Ammon's horn (tissue), 1 donor: ENCODE measurements at regions not wholly inside any gene's neighbourhood (a gene's known extent, or its start where the extent isn't known, plus 50 kb on each side); places are given as distances from the start of the nearest gene placed in this dataset.
"Not testable (repeated sequence)": the region's sequence is repeated elsewhere in the genome, so short reads cannot be mapped to it uniquely, and the experiment has no call there.

ENCODE experiments used
- DNase-seq: peaks from one replicate; pipeline ENCODE4 v3.0.0-alpha.2; 2016; ENCODE audit warnings: low spot score

DNA sequence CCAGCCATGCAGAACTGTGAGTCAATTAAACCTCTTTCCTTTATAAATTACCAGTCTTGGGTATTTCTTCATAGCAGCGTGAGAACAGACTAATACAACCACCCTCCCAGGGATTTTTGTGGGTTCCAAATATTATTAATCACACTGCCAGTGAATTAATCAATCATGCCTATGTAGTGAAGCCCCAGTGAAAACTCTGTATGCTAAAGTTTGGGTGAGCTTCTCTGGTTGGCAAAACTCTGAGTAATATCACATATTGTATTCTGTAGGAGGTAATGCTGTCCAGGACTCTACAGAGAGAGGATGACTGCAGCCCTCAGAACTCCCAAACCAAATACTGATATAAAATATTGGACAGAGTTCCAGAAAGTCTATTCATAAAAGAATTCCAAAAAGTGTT is 216.9 kb downstream of the RPAP3 start:
- no peak for DNase-seq

- DNase-seq: no peak
Observed at GRCh38 chr12:47481041-47481440, 224.8 kb downstream of the RPAP3 start.

GRCh38 chr12:47478426-47478825 is 227.4 kb downstream of the RPAP3 start:
- DNase-seq: no peak

DNA sequence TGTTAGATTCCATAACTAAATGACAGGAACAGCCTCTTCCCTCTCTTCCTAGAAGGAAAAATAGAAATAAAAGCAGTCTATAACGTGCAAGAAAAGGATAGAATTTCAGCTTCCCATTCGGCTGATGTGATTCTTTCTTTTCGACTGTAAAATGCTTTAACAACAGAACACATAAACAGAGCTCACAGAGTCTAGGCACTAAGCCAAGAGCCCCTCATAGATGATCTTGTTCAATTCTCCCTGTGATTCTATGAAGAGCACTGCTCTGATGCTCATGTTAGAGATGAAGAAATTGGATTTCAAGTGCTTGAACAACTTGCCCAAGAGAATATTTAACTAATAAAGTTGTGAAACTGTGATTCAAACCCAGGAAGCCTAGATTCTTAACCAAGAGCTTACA is 232.7 kb downstream of the RPAP3 start:
- DNase-seq: no peak

DNA sequence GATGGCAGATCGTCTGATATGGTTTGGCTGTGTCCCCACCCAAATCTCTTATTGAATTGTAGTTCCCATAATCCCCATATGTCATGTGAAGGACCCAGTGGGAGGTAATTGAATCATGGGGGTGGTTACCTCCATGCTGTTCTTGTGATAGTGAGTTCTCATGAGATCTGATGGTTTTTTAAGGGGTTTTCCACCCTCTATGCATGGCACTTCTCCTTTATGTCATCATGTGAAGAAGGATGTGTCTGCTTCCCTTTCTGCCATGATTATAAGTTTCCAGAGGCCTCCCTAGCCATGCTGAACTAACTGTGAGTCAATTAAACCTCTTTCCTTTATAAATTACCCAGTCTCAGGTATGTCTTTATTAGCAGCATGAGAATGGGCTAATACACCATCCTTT is 235.5 kb downstream of the RPAP3 start:
- DNase-seq: not testable (repeated sequence)

DNA sequence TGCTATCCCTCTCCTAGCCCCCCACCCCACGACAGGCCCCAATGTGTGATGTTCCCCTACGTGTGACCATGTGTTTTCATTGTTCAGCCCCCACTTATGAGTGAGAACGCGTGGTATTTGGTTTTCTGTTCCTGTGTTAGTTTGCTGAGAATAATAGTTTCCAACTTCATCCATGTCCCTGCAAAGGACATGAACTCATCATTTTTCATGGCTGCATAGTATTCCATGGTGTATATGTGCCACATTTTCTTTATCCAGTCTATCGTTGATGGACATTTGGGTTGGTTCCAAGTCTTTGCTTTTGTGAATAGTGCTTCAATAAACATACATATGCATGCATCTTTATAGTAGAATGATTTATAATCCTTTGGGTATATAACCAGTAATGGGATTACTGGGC is 241.9 kb downstream of the RPAP3 start:
- not testable (repeated sequence) for DNase-seq

DNA sequence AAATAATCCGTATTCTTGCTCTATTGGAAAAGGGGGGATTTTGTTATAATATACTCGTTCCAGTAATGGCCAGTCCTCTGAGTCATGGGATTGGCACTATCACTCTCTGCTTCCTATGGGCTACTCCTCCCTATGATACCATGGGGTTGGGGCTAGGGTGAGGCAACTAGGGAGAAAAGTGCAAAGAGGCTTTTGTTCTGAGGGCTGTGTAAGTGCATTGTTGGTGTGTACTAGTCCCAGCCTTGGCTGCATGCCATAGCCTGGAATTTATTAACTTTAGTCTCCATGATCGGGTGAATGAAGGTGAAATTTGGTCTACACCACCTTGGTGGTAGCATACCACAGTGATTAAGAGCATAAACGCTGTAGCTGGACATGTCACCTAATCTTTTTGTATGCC is 247.6 kb downstream of the RPAP3 start:
- DNase-seq: no peak

DNA sequence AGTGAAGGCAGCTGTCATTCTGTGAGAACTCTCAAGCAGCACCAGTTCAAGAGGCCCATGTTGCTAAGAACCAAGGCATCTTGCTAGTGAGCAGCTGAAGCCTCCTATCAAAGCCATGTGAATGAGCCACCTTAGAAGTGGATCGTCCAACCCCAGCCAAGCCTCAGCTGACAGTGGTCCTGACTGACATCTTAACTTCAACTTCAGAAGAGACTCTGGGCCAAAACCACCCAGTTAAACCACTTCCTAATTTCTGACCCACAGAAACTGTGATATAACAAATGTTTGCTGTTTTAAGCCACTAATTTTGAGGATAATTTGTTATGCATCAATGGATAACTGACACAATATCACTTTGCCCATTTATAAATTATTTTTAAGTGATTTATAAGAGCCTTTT is 256.0 kb downstream of the RPAP3 start:
- DNase-seq: no peak

DNA sequence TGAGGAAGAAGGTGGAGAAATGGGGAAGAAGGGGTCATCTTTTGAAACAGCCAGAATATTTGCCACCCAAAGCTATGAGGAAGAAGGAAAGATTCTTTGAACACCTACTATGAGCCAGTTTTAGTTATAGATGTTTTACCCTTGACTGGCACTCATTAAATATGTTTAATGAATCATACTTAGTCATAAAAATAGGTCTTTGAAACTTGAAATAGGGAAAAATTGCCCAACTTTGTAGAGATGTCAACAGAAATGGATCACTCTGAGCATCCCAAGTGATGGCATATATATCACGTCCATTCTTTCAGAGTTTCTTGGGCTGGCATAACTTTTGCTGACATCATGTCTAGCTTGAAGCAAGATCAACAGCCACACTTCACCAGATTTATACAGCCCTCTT is 263.5 kb downstream of the RPAP3 start:
- no peak for DNase-seq

GRCh38 chr12:47441490-47441889 is 264.3 kb downstream of the RPAP3 start:
- DNase-seq: no peak

- no peak for DNase-seq
Observed at GRCh38 chr12:47438175-47438574, 267.7 kb downstream of the RPAP3 start.

DNA sequence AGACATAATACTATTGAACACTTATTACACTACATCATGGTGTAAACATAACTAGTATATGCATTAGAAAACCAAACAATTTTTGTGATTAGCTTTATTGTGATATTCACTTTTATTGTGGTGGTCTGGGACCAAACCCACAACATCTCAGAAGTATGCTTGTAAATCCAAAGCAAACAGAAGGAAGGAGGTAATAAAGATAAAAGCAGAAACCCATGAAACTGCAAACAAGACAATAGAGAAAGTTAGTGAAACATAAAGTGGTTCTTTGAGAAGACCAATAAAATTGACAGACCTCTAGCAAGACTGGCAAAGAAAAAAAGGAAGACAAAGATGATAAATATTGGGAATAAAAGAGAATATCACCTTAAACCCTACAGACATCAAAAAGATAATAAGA is 268.3 kb downstream of the RPAP3 start:
- no peak for DNase-seq

DNA sequence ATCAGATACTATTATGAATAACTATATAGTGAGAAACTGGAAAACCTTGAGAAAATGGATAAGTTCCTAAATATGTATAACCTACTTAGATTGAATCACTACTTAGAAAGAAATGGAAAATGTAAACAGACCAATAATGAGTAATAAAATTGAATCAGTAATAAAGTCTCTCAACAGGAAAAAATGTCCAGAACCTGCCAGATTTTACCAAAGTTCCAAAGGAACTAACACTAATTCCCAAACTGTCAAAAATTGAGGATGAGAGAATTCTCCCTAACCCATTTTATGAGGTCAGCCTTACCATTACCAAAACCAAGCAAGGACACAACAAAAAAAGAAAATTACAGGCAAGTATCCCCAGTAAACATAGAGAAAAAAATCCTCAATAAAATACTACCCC is 272.0 kb downstream of the RPAP3 start:
- no peak for DNase-seq

DNA sequence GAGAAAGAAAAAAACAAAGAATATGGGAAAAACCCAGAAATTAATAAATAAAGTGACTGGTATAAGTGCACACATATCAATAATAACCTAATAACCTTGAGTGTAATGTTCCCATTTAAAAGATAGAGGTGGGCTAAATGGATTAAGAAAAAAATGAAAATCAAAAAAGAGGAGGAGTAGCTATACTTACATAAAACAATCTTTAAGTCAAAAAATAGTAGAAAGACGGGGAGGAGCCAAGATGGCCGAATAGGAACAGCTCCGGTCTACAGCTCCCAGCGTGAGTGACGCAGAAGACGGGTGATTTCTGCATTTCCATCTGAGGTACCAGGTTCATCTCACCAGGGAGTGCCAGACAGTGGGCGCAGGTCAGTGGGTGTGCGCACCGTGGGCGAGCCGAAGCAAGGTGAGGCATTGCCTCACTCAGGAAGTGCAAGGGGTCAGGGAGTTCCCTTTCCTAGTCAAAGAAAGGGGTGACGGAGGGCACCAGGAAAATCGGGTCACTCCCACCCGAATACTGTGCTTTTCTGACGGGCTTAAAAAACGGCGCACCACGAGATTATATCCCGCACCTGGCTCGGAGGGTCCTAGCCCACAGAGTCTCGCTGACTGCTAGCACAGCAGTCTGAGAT is 279.0 kb downstream of the RPAP3 start:
- DNase-seq: not testable (repeated sequence)

GRCh38 chr12:47422611-47423010 is 283.2 kb downstream of the RPAP3 start:
- DNase-seq: no peak

GRCh38 chr12:47419497-47419896 is 286.3 kb downstream of the RPAP3 start:
- no peak for DNase-seq

DNA sequence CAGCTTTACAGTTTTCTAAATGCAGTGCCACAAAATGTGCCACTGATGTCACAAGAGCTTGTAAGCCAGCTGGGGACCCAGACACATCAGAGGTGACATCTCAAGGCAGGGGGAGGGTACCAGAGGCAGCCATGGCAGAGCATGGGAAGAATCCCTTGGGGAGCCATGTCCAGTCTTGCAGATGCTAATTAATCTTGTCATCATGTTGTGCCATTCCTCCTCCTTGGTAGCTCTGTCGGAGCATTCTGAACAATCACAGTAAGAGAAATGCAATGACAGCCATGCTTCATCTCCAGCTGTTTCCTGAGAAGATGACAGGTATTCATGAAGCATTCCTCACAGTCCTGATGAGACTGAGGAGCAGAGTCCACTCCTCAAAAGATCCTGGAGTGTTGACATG is 287.9 kb downstream of the RPAP3 start:
- DNase-seq: no peak

GRCh38 chr12:47417121-47417520 is 288.7 kb downstream of the RPAP3 start:
- no peak for DNase-seq

DNA sequence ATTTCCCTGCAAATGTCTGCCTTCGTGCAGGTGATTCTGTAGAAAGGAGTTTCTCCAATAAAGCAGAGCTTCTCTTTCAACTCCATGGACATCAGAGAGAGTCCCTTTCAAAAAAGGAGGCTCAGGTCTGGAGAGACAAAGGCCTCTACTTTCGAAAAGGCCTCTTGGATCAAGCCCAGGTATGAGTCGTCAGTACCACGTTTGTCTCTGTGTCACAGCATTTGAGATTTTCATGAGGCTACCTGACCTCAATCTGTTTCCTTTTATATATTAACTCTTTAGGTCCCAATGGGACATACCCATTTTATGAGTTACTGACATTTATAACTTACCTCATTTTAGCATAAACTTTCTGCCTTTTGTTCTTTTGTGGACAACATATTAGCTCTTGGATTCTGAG is 290.8 kb downstream of the RPAP3 start:
- no peak for DNase-seq

DNA sequence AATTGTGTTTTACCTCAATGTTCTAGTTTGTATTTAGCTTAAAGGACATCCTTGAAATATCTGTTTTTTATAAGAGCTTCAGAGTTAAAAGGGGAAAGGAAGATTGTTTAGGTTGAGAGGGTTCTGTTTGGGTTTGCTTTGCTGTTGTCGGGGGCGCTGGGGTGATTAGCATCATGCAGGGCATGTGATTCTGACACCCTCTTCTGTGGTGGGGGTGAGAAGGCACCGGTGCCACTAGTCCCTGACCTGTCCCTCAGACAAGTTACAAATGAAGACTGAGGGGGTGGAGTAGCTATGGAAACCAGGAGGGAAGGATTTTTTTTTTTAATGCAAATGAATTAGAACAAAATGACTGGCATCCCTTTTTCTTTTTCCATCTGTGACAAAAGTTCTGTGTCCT is 291.3 kb downstream of the RPAP3 start:
- no peak for DNase-seq

GRCh38 chr12:47413806-47414205 is 292.0 kb downstream of the RPAP3 start:
- DNase-seq: no peak

GRCh38 chr12:47412601-47413236 is 293.1 kb downstream of the RPAP3 start:
- no peak for DNase-seq

- no peak for DNase-seq
Observed at GRCh38 chr12:47411966-47412365, 293.9 kb downstream of the RPAP3 start.

- DNase-seq: no peak
Observed at GRCh38 chr12:47410862-47411261, 295.0 kb downstream of the RPAP3 start.
